Hepatocyte (in vitro differentiated cells): ENCODE measurements at regions not wholly inside any gene's neighbourhood (a gene's known extent, or its start where the extent isn't known, plus 50 kb on each side); places are given as distances from the start of the nearest gene placed in this dataset.

ENCODE experiments used
- DNase-seq: peaks from one replicate; pipeline ENCODE4 v3.0.0-alpha.2; 2016; ENCODE audit warnings: low spot score
- H2AFZ ChIP-seq: fragments of 200-600 bp; sonication (generic); 2 replicates; pipeline ENCODE4 v1.6.0; 2016; ENCODE audit warnings: antibody characterized with exemption, mild to moderate bottlenecking
- H3K27ac ChIP-seq: fragments of 200-600 bp; sonication (generic); 2 replicates; pipeline ENCODE4 v1.5.1; 2016; ENCODE audit warnings: mild to moderate bottlenecking
- H3K27me3 ChIP-seq: fragments of 200-600 bp; sonication (generic); 2 replicates; pipeline ENCODE4 v1.6.1; 2016
- H3K36me3 ChIP-seq: fragments of 200-600 bp; sonication (generic); replicated peaks from 2 replicates; pipeline ENCODE4 v1.5.1; 2016; ENCODE audit warnings: low read depth; ENCODE audit not compliant: insufficient read depth
- H3K4me1 ChIP-seq: fragments of 200-600 bp; sonication (generic); 2 replicates; pipeline ENCODE4 v1.5.1; 2016; ENCODE audit warnings: mild to moderate bottlenecking, moderate library complexity; ENCODE audit not compliant: insufficient read depth
- H3K4me2 ChIP-seq: fragments of 200-600 bp; sonication (generic); 2 replicates; pipeline ENCODE4 v1.6.0; 2016
- H3K4me3 ChIP-seq: fragments of 200-600 bp; sonication (generic); 2 replicates; pipeline ENCODE4 v1.5.1; 2016; ENCODE audit warnings: mild to moderate bottlenecking
- H3K79me2 ChIP-seq: fragments of 200-600 bp; sonication (generic); 2 replicates; pipeline ENCODE4 v1.6.0; 2017; ENCODE audit warnings: mild to moderate bottlenecking
- H3K9me2 ChIP-seq: fragments of 200-600 bp; sonication (generic); replicated peaks from 2 replicates; pipeline ENCODE4 v1.6.0; 2017; ENCODE audit warnings: mild to moderate bottlenecking; ENCODE audit not compliant: insufficient read depth
- H3K9me3 ChIP-seq: fragments of 200-600 bp; sonication (generic); 2 replicates; pipeline ENCODE4 v1.5.1; 2016; ENCODE audit warnings: low read depth, mild to moderate bottlenecking
- H4K20me1 ChIP-seq: fragments of 200-600 bp; sonication (generic); 2 replicates; pipeline ENCODE4 v1.6.0; 2016; ENCODE audit warnings: mild to moderate bottlenecking; ENCODE audit not compliant: insufficient read depth, poor library complexity, severe bottlenecking
- EZH2 ChIP-seq: fragments of 200-600 bp; sonication (generic); IDR thresholded peaks from 2 replicates; pipeline ENCODE4 v1.6.1; 2016; ENCODE audit warnings: antibody characterized with exemption, mild to moderate bottlenecking, borderline replicate concordance
- EZH2phosphoT487 ChIP-seq: fragments of 200-600 bp; sonication (generic); IDR thresholded peaks from one replicate; pipeline ENCODE4 v1.6.1; 2018; ENCODE audit warnings: antibody characterized with exemption, mild to moderate bottlenecking, low read depth, moderate library complexity; ENCODE audit not compliant: unreplicated experiment, severe bottlenecking
- WGBS: methylation state at CpG from one replicate; pipeline ENCODE4 v1.1.6; 2016; ENCODE audit warnings: low lambda C conversion rate; ENCODE audit errors: missing lambda C conversion rate; 5-methylcytosine and 5-hydroxymethylcytosine counted together
- TF ChIP-seq, protein P1 (sequence below): fragments of 200-600 bp; sonication (generic); IDR thresholded peaks from 2 replicates; pipeline ENCODE4 v1.5.1; 2016; ENCODE audit warnings: antibody characterized with exemption, mild to moderate bottlenecking; ENCODE audit not compliant: poor library complexity

DNA sequence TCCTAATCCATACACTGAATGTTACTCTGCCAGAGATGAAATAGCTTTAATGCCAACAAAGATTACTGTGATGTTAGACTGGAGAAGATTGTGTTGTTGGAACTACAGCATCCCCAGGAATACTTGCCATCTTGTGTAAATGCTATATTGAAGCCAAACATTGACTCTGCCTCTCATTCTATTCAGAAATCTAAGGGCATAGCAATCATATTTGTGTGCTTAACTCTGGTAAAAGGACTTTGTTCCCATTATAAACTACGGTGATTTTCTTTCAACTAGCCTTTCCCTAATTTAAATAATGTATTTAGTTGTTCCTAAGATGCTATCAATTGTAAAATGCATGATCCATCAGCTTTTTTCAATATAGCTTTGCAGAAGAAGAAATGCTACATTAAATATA is 498.4 kb upstream of the LRRN3 start:
- Histone ChIP-seq H3K27me3 (no peaks in the 10 kb centered on the region), H3K4me2 (no peak overlapping the region), H4K20me1 (no peaks in the 10 kb centered on the region), H3K27ac (no peak overlapping the region), H3K9me2 (no peaks in the 10 kb centered on the region), H3K79me2 (no peaks in the 10 kb centered on the region), H3K4me1 (no peaks in the 10 kb centered on the region), H2AFZ (no peak overlapping the region), H3K9me3 (no peaks in the 10 kb centered on the region), H3K4me3 (no peak overlapping the region), H3K36me3 (no peaks in the 10 kb centered on the region)
- DNase-seq: no peak
- no peak for TF ChIP-seq EZH2
- TF ChIP-seq, protein P1, sequence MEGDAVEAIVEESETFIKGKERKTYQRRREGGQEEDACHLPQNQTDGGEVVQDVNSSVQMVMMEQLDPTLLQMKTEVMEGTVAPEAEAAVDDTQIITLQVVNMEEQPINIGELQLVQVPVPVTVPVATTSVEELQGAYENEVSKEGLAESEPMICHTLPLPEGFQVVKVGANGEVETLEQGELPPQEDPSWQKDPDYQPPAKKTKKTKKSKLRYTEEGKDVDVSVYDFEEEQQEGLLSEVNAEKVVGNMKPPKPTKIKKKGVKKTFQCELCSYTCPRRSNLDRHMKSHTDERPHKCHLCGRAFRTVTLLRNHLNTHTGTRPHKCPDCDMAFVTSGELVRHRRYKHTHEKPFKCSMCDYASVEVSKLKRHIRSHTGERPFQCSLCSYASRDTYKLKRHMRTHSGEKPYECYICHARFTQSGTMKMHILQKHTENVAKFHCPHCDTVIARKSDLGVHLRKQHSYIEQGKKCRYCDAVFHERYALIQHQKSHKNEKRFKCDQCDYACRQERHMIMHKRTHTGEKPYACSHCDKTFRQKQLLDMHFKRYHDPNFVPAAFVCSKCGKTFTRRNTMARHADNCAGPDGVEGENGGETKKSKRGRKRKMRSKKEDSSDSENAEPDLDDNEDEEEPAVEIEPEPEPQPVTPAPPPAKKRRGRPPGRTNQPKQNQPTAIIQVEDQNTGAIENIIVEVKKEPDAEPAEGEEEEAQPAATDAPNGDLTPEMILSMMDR: no peak
- no peak for TF ChIP-seq EZH2phosphoT487
- 29% methylated on average over 1 of the region's 1 CpG for WGBS

DNA sequence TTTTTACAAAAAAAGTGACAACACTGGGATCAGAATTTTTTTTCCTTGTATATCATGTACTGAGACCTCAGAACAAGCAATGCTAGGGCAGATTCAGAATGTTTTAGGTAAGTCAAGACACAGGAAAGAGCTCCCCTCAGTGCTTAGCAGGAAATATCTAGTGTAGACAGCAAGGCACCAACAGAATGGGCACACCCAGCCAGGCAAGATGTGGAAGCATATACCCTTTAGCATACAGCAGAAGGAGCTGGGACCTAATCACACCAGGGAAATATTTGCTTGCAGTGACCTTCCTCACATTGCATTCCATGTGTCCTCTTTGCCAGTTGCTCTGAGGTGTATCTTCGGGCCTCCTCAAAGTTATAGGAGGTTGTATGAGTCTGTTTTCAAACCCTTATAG is 497.6 kb upstream of the LRRN3 start:
- no peaks in the 10 kb centered on the region for H3K79me2 ChIP-seq
- 88% methylated on average over 1 of the region's 1 CpG for WGBS
- H3K9me2 ChIP-seq: no peaks in the 10 kb centered on the region
- H3K27me3 ChIP-seq: no peaks in the 10 kb centered on the region
- TF ChIP-seq, protein P1: no peak
- no peak for TF ChIP-seq EZH2
- TF ChIP-seq EZH2phosphoT487: no peak
- no peak overlapping the region for H2AFZ ChIP-seq
- no peak overlapping the region for H3K27ac ChIP-seq
- no peaks in the 10 kb centered on the region for H3K9me3 ChIP-seq
- no peak for DNase-seq
- H3K4me2 ChIP-seq: no peak overlapping the region
- no peaks in the 10 kb centered on the region for H4K20me1 ChIP-seq
- no peak overlapping the region for H3K4me3 ChIP-seq
- no peaks in the 10 kb centered on the region for H3K4me1 ChIP-seq
- H3K36me3 ChIP-seq: no peaks in the 10 kb centered on the region

DNA sequence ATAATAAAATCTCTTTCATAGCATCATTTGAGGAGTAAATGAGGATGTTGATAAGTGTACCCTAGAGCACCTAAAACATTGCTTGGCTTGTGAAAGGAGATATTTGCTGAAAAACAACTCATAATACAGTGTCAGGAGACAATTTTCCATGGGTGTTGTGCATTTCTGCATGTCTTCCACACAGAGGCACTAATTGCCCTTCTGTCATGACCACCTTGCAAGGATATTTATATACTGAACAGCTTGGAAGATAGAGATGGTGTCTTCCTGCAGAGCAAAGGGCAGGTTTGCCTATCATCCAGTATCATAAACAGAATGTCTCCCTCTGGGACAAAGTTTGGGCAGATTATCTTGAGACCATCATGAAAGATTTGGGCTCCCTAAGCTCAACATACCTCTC is 495.2 kb upstream of the LRRN3 start:
- Histone ChIP-seq H3K9me2 (no peaks in the 10 kb centered on the region), H3K36me3 (no peaks in the 10 kb centered on the region), H2AFZ (no peak overlapping the region), H3K27me3 (no peaks in the 10 kb centered on the region), H3K4me2 (no peak overlapping the region), H3K79me2 (no peaks in the 10 kb centered on the region), H3K9me3 (no peaks in the 10 kb centered on the region), H3K27ac (no peak overlapping the region), H4K20me1 (no peaks in the 10 kb centered on the region), H3K4me1 (no peaks in the 10 kb centered on the region), H3K4me3 (no peak overlapping the region)
- DNase-seq: no peak
- TF ChIP-seq EZH2phosphoT487 (no peak), EZH2 (no peak)
- TF ChIP-seq, protein P1: peak; percentile 26

DNA sequence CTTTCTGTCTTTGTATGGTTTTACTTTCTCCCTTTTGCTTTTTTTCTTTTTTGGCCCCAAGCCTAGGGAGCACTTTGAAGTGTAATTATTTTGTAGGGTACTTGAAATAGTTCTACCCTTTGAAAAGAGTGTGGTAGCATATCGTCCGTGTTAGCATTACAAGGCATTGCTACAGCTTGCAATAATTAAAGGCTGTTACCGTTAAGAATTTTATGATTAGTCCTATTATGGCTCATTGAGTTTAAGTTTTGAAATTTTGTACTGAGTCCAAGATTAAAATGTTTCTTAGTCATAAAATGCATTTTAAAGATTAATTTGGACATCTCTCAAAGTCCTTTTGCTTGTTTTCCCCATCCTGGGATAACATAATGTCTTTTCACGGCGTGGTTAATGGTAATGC is 490.0 kb upstream of the LRRN3 start:
- Histone ChIP-seq H3K4me3 (no peak overlapping the region), H3K4me1 (no peaks in the 10 kb centered on the region), H3K27me3 (no peaks in the 10 kb centered on the region), H4K20me1 (no peaks in the 10 kb centered on the region), H3K9me2 (no peaks in the 10 kb centered on the region), H3K27ac (no peak overlapping the region), H3K4me2 (no peak overlapping the region), H3K36me3 (no peaks in the 10 kb centered on the region), H3K9me3 (no peaks in the 10 kb centered on the region), H2AFZ (no peak overlapping the region), H3K79me2 (no peaks in the 10 kb centered on the region)
- DNase-seq: no peak
- 49% methylated on average over 5 of the region's 5 CpGs for WGBS
- TF ChIP-seq EZH2phosphoT487: no peak
- TF ChIP-seq, protein P1: no peak
- TF ChIP-seq EZH2: no peak
